ENCODE measurements at regions not wholly inside any gene's neighbourhood (a gene's known extent, or its start where the extent isn't known, plus 50 kb on each side); places are given as distances from the start of the nearest gene placed in this dataset.

DNA sequence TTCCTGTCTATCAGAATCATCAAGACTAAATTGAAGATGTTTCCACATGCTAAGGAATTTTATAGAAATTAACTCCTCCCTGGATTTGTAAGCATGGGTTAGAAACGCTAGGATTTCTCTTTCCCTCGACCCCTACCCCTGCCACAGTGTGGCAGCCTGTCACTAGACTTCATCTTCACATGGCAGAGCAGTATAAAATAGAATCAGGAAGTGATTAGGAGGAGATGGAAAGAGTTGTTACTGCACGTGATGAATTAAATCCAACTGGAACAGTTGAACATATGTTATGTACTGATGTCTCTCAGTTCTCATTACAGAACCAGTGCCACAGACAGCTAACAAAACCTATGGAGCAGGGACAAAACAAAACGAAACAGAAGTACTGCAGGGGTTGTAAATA lies 130.0 kb upstream of the BNIP2 start:
- ChIA-PET CTCF (no interaction called here), POLR2A (no interaction called here)
- peaks cover 3% of the 10 kb centered on the region for H3K27me3 Mint-ChIP-seq
- no peak for ATAC-seq
- TF ChIP-seq, protein P1, sequence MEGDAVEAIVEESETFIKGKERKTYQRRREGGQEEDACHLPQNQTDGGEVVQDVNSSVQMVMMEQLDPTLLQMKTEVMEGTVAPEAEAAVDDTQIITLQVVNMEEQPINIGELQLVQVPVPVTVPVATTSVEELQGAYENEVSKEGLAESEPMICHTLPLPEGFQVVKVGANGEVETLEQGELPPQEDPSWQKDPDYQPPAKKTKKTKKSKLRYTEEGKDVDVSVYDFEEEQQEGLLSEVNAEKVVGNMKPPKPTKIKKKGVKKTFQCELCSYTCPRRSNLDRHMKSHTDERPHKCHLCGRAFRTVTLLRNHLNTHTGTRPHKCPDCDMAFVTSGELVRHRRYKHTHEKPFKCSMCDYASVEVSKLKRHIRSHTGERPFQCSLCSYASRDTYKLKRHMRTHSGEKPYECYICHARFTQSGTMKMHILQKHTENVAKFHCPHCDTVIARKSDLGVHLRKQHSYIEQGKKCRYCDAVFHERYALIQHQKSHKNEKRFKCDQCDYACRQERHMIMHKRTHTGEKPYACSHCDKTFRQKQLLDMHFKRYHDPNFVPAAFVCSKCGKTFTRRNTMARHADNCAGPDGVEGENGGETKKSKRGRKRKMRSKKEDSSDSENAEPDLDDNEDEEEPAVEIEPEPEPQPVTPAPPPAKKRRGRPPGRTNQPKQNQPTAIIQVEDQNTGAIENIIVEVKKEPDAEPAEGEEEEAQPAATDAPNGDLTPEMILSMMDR (IDR thresholded peaks at IDR 0.05), result no peak
- DNase-seq, result no peak
- no peak overlapping the region for H3K27ac Mint-ChIP-seq
- no peak overlapping the region for H3K4me3 Mint-ChIP-seq
- peaks cover 16% of the 10 kb centered on the region for H3K4me1 Mint-ChIP-seq (ENCODE audit: low read depth)
- intact Hi-C loops (cut with micrococcal nuclease), result no loop called here
- H3K36me3 Mint-ChIP-seq (ENCODE audit: low read depth), result no peaks in the 10 kb centered on the region
- no peaks in the 10 kb centered on the region for H3K9me3 Mint-ChIP-seq

DNA sequence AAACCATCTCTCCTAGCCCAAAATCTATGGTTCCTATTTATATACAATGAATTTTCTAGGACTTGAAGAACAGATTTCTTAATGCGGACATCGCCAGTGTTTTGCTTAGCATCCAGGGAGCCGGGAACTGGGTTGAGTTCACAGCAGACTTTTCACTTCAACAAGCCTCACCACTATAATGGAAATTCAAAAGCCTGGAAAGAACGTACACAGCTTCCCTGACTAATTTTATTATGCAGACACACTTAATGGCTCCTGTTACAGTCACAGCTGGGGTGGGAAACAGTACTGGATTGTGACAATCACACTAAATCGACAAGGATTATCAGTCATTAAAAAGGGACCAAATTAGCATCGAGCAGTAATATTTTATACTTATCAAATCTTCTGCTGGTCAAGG lies 129.2 kb upstream of the BNIP2 start:
- H3K4me3 Mint-ChIP-seq, result no peak overlapping the region
- intact Hi-C loops (cut with micrococcal nuclease), result no loop called here
- ChIA-PET CTCF (interaction anchor here (0.8 kb wide), 1 partner anchor 66 kb away, joined by 4 read pairs; no protein-coding TSS in a partner anchor), POLR2A (interaction anchor here (0.6 kb wide), 1 partner anchor 204 kb away, joined by 3 read pairs; no protein-coding TSS in a partner anchor)
- ATAC-seq, result no peak
- peaks cover 3% of the 10 kb centered on the region for H3K27me3 Mint-ChIP-seq
- H3K36me3 Mint-ChIP-seq (ENCODE audit: low read depth), result no peaks in the 10 kb centered on the region
- H3K27ac Mint-ChIP-seq, result no peak overlapping the region
- TF ChIP-seq, protein P1 (IDR thresholded peaks at IDR 0.05), result no peak
- H3K4me1 Mint-ChIP-seq (ENCODE audit: low read depth), result peaks cover 22% of the 10 kb centered on the region
- no peaks in the 10 kb centered on the region for H3K9me3 Mint-ChIP-seq
- no peak for DNase-seq

DNA sequence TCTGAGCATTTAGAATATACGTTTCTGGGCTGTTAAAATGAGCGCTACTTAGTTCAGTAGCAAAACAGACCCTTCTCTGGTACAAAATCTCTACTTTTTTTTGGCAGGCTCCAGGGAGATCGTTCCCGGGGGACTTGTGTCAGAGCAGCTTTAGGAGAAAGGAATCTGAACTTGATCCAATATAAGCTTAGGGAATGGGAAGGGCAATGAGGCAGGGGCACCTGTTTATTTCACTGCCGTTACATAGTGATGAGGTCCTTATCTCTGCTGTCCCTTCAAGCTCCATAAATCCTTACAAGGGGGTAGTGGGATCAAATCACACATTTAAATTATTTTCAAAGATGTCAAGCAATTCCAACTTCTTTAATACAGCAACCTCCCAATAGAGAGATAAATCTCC lies 128.7 kb upstream of the BNIP2 start:
- Mint-ChIP-seq H3K4me3 (no peak overlapping the region), H3K36me3 (ENCODE audit: low read depth) (no peaks in the 10 kb centered on the region), H3K27ac (no peak overlapping the region), H3K4me1 (ENCODE audit: low read depth) (peaks cover 26% of the 10 kb centered on the region), H3K9me3 (no peaks in the 10 kb centered on the region), H3K27me3 (peaks cover 3% of the 10 kb centered on the region)
- ChIA-PET POLR2A (interaction anchor here (0.6 kb wide), 1 partner anchor 204 kb away, joined by 3 read pairs; no protein-coding TSS in a partner anchor), CTCF (interaction anchor here (0.8 kb wide), 1 partner anchor 65 kb away, joined by 4 read pairs; no protein-coding TSS in a partner anchor)
- ATAC-seq (no peak), DNase-seq (no peak)
- TF ChIP-seq, protein P1 (IDR thresholded peaks at IDR 0.05), result no peak
- intact Hi-C loops (cut with micrococcal nuclease), result no loop called here

DNA sequence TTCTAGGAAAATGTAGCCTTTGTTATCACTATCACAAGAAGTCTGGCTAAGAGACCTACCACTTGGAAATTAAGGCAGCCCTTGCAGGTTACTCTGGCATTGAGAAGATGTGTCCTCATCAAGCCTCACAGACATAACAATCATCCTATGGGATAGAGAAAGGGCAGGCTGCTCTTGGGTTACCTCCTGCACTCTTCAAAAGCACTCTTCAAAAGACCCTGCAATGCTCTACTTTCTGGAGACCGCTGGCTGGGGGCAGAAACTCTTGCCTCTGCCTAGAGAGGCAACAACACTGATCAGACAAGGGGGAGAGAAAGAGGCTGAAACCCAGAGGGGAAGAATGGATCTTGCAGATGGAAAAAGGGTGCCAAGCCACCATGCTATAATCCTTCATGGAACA lies 127.9 kb upstream of the BNIP2 start:
- ChIA-PET POLR2A (no interaction called here), CTCF (no interaction called here)
- intact Hi-C loops (cut with micrococcal nuclease), result no loop called here
- H3K4me3 Mint-ChIP-seq, result no peak overlapping the region
- peaks cover 3% of the 10 kb centered on the region for H3K27me3 Mint-ChIP-seq
- no peak overlapping the region for H3K27ac Mint-ChIP-seq
- no peaks in the 10 kb centered on the region for H3K9me3 Mint-ChIP-seq
- DNase-seq, result no peak
- peaks cover 26% of the 10 kb centered on the region for H3K4me1 Mint-ChIP-seq (ENCODE audit: low read depth)
- ATAC-seq, result no peak
- TF ChIP-seq, protein P1 (IDR thresholded peaks at IDR 0.05), result no peak
- H3K36me3 Mint-ChIP-seq (ENCODE audit: low read depth), result no peaks in the 10 kb centered on the region

DNA sequence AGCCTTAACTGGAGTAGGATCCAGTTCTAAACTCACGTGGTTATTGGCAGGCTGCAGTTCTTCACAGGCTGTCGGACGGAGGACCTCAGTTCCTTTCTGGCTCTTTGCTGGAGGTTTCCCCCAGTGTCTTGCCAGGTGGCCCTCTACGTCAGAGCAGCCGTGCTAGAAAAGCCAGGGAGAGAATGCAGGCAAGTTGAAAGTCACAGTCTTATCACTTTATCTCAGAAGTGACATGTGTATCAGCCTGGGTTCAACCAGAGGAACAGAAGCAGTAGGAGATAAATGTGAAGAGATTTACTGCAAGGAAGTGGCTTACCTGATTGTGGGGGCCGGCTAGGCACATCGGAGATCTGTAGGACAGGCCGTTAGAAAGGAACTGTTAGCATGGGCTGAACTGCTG lies 125.3 kb upstream of the BNIP2 start:
- H3K4me1 Mint-ChIP-seq (ENCODE audit: low read depth), result peaks cover 22% of the 10 kb centered on the region
- ChIA-PET CTCF (no interaction called here), POLR2A (no interaction called here)
- intact Hi-C loops (cut with micrococcal nuclease), result no loop called here
- no peaks in the 10 kb centered on the region for H3K27me3 Mint-ChIP-seq
- H3K27ac Mint-ChIP-seq, result no peak overlapping the region
- DNase-seq, result peak; percentile 51
- TF ChIP-seq, protein P1 (IDR thresholded peaks at IDR 0.05), result no peak
- ATAC-seq, result peak; percentile 81
- no peaks in the 10 kb centered on the region for H3K9me3 Mint-ChIP-seq
- no peaks in the 10 kb centered on the region for H3K36me3 Mint-ChIP-seq (ENCODE audit: low read depth)
- H3K4me3 Mint-ChIP-seq, result no peak overlapping the region
